Lung (tissue), 11 donors: ENCODE measurements at regions not wholly inside any gene's neighbourhood (a gene's known extent, or its start where the extent isn't known, plus 50 kb on each side); places are given as distances from the start of the nearest gene placed in this dataset.
"Not testable (repeated sequence)": the region's sequence is repeated elsewhere in the genome, so short reads cannot be mapped to it uniquely, and the experiment has no call there.

Experiments used
- ATAC-seq: fragments of 200-7000 bp; cut with Tn5 transposase; one replicate; pipeline ENCODE4 v1.9.1; 2020; ENCODE audit warnings: moderate number of reproducible peaks; ENCODE audit not compliant: insufficient read depth, low FRiP score
- DNase-seq, 3 donors: peaks; one replicate each; pipeline ENCODE4 v3.0.0-alpha.2; 2013 to 2017
- H3K27ac ChIP-seq, 2 donors: one replicate each; pipeline ENCODE4 v1.5.1; 2013; ENCODE audit warnings: mild to moderate bottlenecking in 2 of 2, moderate library complexity in 2 of 2, control low read depth in 1 of 2, inconsistent platforms in 1 of 2, low read depth in 1 of 2, low read length in 1 of 2
- H3K27me3 ChIP-seq, 3 donors: one replicate each; pipeline ENCODE4 v1.5.1; 2013; ENCODE audit warnings: low read length in 2 of 3; ENCODE audit not compliant: control insufficient read depth in 3 of 3, insufficient read depth in 3 of 3
- H3K36me3 ChIP-seq, 4 donors: one replicate each; pipeline ENCODE4 v1.5.1; 2013; ENCODE audit warnings: low read length in 4 of 4, mild to moderate bottlenecking in 1 of 4, moderate library complexity in 1 of 4; ENCODE audit not compliant: control insufficient read depth in 4 of 4, insufficient read depth in 4 of 4
- H3K4me1 ChIP-seq, 5 donors: one replicate each; pipeline ENCODE4 v1.5.1; 2013; ENCODE audit warnings: low read length in 5 of 5, mild to moderate bottlenecking in 2 of 5, moderate library complexity in 1 of 5; ENCODE audit not compliant: control insufficient read depth in 5 of 5, insufficient read depth in 5 of 5
- H3K4me3 ChIP-seq: one replicate; pipeline ENCODE4 v1.5.1; 2013; ENCODE audit warnings: mild to moderate bottlenecking, control low read depth, moderate library complexity
- H3K9ac ChIP-seq, 2 donors: one replicate each; pipeline ENCODE4 v1.5.1; 2013; ENCODE audit warnings: low read length in 2 of 2, control low read depth in 1 of 2; ENCODE audit not compliant: insufficient read depth in 1 of 2
- H3K9me3 ChIP-seq, 4 donors: one replicate each; pipeline ENCODE4 v1.5.1; 2013; ENCODE audit warnings: low read length in 3 of 4, mild to moderate bottlenecking in 1 of 4, moderate library complexity in 1 of 4; ENCODE audit not compliant: control insufficient read depth in 4 of 4, insufficient read depth in 3 of 4
- WGBS, 2 donors: extraction: QIAGEN DNeasy Blood & Tissue Kit; methylation state at CpG; one replicate each; pipeline ENCODE4 v1.1.7; 2013; 5-methylcytosine and 5-hydroxymethylcytosine counted together
- TF ChIP-seq, protein P1 (sequence below): IDR thresholded peaks from 2 replicates; pipeline ENCODE4 v1.5.1; 2012; ENCODE audit warnings: mild to moderate bottlenecking; ENCODE audit errors: control extremely low read depth, extremely low read depth
- donor health status: control.
- donor health status: control.
- donor health status: Bipolar disorder and iron deficiency.
- donor health status: healthy.
- donor health status: DM: yes; HTN: yes; CAD: no.

- Histone ChIP-seq H3K27ac (no peak overlapping the region), H3K9ac (no peak overlapping the region), H3K4me1 (peaks cover 0 to 4% (median 0%) of the 10 kb centered on the region in 5 donors), H3K9me3 (peaks cover 0 to 9% (median 0%) of the 10 kb centered on the region in 4 donors), H3K27me3 (no peaks in the 10 kb centered on the region), H3K36me3 (no peaks in the 10 kb centered on the region), H3K4me3 (no peak overlapping the region)
- 84 to 94% methylated on average over 13 of the region's 13 CpGs for WGBS, 2 donors
- DNase-seq (no peak), ATAC-seq (no peak)
- TF ChIP-seq, protein P1, sequence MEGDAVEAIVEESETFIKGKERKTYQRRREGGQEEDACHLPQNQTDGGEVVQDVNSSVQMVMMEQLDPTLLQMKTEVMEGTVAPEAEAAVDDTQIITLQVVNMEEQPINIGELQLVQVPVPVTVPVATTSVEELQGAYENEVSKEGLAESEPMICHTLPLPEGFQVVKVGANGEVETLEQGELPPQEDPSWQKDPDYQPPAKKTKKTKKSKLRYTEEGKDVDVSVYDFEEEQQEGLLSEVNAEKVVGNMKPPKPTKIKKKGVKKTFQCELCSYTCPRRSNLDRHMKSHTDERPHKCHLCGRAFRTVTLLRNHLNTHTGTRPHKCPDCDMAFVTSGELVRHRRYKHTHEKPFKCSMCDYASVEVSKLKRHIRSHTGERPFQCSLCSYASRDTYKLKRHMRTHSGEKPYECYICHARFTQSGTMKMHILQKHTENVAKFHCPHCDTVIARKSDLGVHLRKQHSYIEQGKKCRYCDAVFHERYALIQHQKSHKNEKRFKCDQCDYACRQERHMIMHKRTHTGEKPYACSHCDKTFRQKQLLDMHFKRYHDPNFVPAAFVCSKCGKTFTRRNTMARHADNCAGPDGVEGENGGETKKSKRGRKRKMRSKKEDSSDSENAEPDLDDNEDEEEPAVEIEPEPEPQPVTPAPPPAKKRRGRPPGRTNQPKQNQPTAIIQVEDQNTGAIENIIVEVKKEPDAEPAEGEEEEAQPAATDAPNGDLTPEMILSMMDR = no peak
Measured at GRCh38 chr18:78431606-78432005, 548.0 kb upstream of the SALL3 start.

DNA sequence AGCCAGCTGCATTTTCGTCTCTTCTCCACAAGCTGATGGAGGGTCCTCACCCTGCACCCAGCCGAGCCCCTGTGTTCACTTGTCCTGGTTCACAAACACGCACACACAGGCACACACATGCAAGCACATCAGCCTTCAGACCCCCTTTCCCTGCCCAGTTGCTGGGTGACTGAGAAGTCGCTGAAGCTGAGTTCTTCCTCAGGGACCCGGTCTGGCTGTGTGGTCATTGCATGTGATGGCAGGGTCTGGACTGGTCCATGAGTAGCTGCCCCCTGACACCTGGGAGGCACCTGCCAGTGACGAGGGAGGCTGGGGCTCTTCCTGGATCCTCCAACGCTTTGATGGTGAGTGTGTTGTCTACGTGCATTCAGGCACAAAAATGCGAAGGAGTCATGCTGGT, 546.1 kb upstream of the SALL3 start:
- no peak overlapping the region for H3K4me3 ChIP-seq
- peaks cover 0 to 4% (median 0%) of the 10 kb centered on the region in 5 donors for H3K4me1 ChIP-seq
- DNase-seq (no peak), ATAC-seq (no peak)
- TF ChIP-seq, protein P1 = no peak
- 87 to 90% methylated on average over 9 of the region's 9 CpGs for WGBS, 2 donors
- no peak overlapping the region for H3K27ac ChIP-seq
- H3K27me3 ChIP-seq = no peaks in the 10 kb centered on the region
- H3K9ac ChIP-seq = no peak overlapping the region
- H3K36me3 ChIP-seq = no peaks in the 10 kb centered on the region
- H3K9me3 ChIP-seq = peaks cover 0 to 11% (median 0%) of the 10 kb centered on the region in 4 donors

GRCh38 chr18:78436110-78436509, 543.5 kb upstream of the SALL3 start:
- DNase-seq (no peak), ATAC-seq (no peak)
- Histone ChIP-seq H3K4me3 (no peak overlapping the region), H3K9ac (no peak overlapping the region), H3K27me3 (no peaks in the 10 kb centered on the region), H3K36me3 (no peaks in the 10 kb centered on the region), H3K27ac (no peak overlapping the region), H3K9me3 (peaks cover 0 to 14% (median 0%) of the 10 kb centered on the region in 4 donors), H3K4me1 (no peaks in the 10 kb centered on the region)
- TF ChIP-seq, protein P1 = no peak
- WGBS, 2 donors = 75 to 86% methylated on average over 8 of the region's 8 CpGs

DNA sequence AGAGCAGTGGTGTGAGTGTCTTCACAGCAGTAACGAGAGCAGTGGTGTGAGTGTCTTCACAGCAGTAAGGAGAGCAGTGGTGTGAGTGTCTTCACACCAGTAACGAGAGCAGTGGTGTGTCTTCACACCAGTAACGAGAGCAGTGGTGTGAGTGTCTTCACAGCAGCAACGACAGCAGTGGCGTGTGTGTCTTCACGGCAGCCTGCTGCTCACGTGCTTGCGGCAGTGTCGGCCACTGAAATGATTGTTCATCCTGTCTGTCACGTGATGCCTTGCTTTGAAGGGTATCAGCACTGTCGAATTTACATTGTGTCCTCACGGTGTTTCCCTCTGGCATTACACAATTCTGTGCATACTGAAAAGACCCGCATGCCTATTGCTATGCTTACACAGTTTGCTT, 541.4 kb upstream of the SALL3 start:
- not testable (repeated sequence) for DNase-seq, H3K4me3 ChIP-seq, H3K36me3 ChIP-seq, H3K27ac ChIP-seq, H3K27me3 ChIP-seq, H3K9me3 ChIP-seq, H3K9ac ChIP-seq, H3K4me1 ChIP-seq, ATAC-seq
- 89 to 95% methylated on average over 13 of the region's 13 CpGs for WGBS, 2 donors
